CD8-positive, alpha-beta memory T cell (primary cell): ENCODE measurements at regions not wholly inside any gene's neighbourhood (a gene's known extent, or its start where the extent isn't known, plus 50 kb on each side); places are given as distances from the start of the nearest gene placed in this dataset.

Experiments used
- CTCF ChIA-PET: fragments of 350-600 bp; sonication (Branson Sonifier 250); formaldehyde crosslinking; loops from one replicate; lab custom pipeline; 2021; ENCODE audit warnings: antibody characterized with exemption; lab: Charles Lee
- POLR2A ChIA-PET: fragments of 350-600 bp; sonication (Branson Sonifier 250); formaldehyde crosslinking; loops from one replicate; lab custom pipeline; 2021; ENCODE audit warnings: antibody characterized with exemption; lab: Charles Lee
- DNase-seq, 5 donors: peaks; one replicate each; pipeline versions ENCODE4 v3.0.0 to v3.0.0-alpha.2; 2020 to 2022; ENCODE audit warnings: mixed read lengths in 1 of 5
- H3K27ac ChIP-seq: one replicate; pipeline ENCODE4 v1.7.0; 2013; ENCODE audit warnings: low read depth, mild to moderate bottlenecking, low read length, moderate library complexity
- H3K27me3 ChIP-seq: 2 replicates; pipeline ENCODE4 v1.7.0; 2013; ENCODE audit warnings: low read length, mild to moderate bottlenecking; ENCODE audit not compliant: insufficient read depth, poor library complexity, severe bottlenecking
- H3K36me3 ChIP-seq: 2 replicates; pipeline ENCODE4 v1.7.0; 2013; ENCODE audit warnings: mild to moderate bottlenecking, low read length, moderate library complexity; ENCODE audit not compliant: insufficient read depth
- H3K4me1 ChIP-seq: 2 replicates; pipeline ENCODE4 v1.7.0; 2013; ENCODE audit warnings: mild to moderate bottlenecking, low read length, moderate library complexity; ENCODE audit not compliant: insufficient read depth
- H3K4me3 ChIP-seq: 2 replicates; pipeline ENCODE4 v1.7.0; 2013; ENCODE audit warnings: mild to moderate bottlenecking, low read length
- H3K9me3 ChIP-seq: 2 replicates; pipeline ENCODE4 v1.7.0; 2013; ENCODE audit warnings: mild to moderate bottlenecking, low read length
- H3K27ac Mint-ChIP-seq, 8 donors: one replicate each; pipeline ENCODE4 v1.8.0; 2020 to 2021; ENCODE audit warnings: mixed read lengths in 8 of 8, mild to moderate bottlenecking in 6 of 8, inconsistent platforms in 3 of 8, moderate library complexity in 3 of 8
- H3K27me3 Mint-ChIP-seq, 2 donors: one replicate each; pipeline ENCODE4 v1.8.0; 2020 to 2021; ENCODE audit warnings: mixed read lengths in 2 of 2, mild to moderate bottlenecking in 1 of 2, moderate library complexity in 1 of 2
- H3K36me3 Mint-ChIP-seq, 3 donors: one replicate each; pipeline ENCODE4 v1.8.0; 2020 to 2021; ENCODE audit warnings: mixed read lengths in 3 of 3, inconsistent platforms in 1 of 3, mild to moderate bottlenecking in 1 of 3
- H3K4me1 Mint-ChIP-seq, 3 donors: one replicate each; pipeline ENCODE4 v1.8.0; 2020 to 2021; ENCODE audit warnings: mixed read lengths in 3 of 3, inconsistent platforms in 1 of 3, mild to moderate bottlenecking in 1 of 3
- H3K4me3 Mint-ChIP-seq, 7 donors: one replicate each; pipeline ENCODE4 v1.8.0; 2020 to 2021; ENCODE audit warnings: mixed read lengths in 7 of 7, mild to moderate bottlenecking in 6 of 7, moderate library complexity in 4 of 7, inconsistent platforms in 2 of 7
- H3K9me3 Mint-ChIP-seq, 5 donors: one replicate each; pipeline ENCODE4 v1.8.0; 2020 to 2022; ENCODE audit warnings: mixed read lengths in 5 of 5, mild to moderate bottlenecking in 3 of 5, moderate library complexity in 2 of 5, inconsistent platforms in 1 of 5

DNA sequence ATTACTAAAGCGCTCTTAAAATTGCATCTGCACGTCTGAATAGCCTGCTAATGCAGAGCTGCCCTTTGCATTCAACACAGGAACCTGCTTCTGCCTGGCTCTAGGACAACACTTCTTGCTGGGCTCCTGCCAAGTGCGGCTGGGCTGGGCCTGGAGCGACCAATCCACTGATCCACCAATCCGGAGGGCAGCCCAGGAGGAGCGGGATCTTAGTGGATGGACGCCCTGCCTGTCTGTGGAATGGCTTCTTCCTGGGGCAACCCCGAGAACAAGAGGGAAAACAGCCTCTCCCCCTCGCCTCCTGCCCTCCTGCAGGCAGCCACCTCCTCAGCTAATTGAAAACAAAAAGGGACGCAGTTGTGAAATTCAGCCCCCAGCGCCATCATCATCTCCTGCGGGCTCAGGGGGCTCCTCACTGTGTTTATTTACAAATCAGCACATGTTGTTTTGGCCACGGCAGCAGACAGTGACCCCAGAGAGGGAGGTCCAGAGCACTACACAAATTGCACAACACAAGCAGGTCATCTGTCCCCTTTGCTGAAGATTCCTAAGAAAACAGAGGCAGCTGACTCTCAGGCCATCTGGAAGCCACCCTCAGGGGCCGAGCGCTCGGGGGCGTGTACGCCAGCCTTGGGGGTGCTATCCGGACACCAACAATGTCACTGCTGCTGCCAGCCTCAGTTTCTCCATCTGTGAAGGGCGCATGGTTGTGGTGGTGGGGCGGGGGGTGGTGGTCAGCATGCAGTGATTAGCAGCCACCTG, 57.3 kb downstream of the GADD45G start:
- H3K4me1 ChIP-seq: no peaks in the 10 kb centered on the region
- Mint-ChIP-seq H3K36me3 (no peaks in the 10 kb centered on the region), H3K27ac (peak overlapping the region in 1 of 8 donors; percentile 72), H3K9me3 (no peaks in the 10 kb centered on the region), H3K4me1 (peaks cover 0 to 7% (median 0%) of the 10 kb centered on the region in 3 donors), H3K27me3 (peaks cover 5 to 25% of the 10 kb centered on the region in 2 donors), H3K4me3 (no peak overlapping the region)
- ChIA-PET POLR2A (no interaction called here), CTCF (no interaction called here)
- no peak for DNase-seq
- H3K36me3 ChIP-seq: no peaks in the 10 kb centered on the region
- H3K4me3 ChIP-seq: no peak overlapping the region
- H3K27ac ChIP-seq: no peak overlapping the region
- no peaks in the 10 kb centered on the region for H3K9me3 ChIP-seq
- no peaks in the 10 kb centered on the region for H3K27me3 ChIP-seq

GRCh38 chr9:89662718-89663613, 58.2 kb downstream of the GADD45G start:
- Histone ChIP-seq H3K9me3 (no peaks in the 10 kb centered on the region), H3K4me1 (no peaks in the 10 kb centered on the region), H3K27me3 (no peaks in the 10 kb centered on the region), H3K4me3 (no peak overlapping the region), H3K27ac (no peak overlapping the region), H3K36me3 (no peaks in the 10 kb centered on the region)
- ChIA-PET POLR2A (no interaction called here), CTCF (no interaction called here)
- Mint-ChIP-seq H3K27ac (no peak overlapping the region), H3K36me3 (no peaks in the 10 kb centered on the region), H3K27me3 (peaks cover 5 to 25% of the 10 kb centered on the region in 2 donors), H3K4me1 (no peaks in the 10 kb centered on the region), H3K9me3 (no peaks in the 10 kb centered on the region), H3K4me3 (no peak overlapping the region)
- no peak for DNase-seq

DNA sequence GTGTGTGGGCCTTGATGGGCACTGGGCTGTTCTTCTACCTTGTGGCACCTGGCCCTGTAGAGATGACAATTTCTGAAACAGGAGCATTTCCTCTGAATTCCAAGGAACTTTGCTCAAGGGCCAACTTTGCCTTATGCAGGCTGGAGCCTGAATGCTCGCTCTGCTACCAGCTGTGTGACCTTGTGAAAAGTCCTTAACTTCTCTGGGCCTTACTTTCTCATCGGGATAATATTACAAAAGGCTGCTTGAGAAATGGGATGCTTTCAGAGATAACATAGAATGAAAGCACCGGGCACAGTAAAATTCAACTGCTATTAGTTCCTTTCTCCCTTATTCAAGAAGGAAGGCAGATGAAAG, 58.8 kb downstream of the GADD45G start:
- H3K27me3 ChIP-seq: no peaks in the 10 kb centered on the region
- H3K9me3 Mint-ChIP-seq: no peaks in the 10 kb centered on the region
- H3K36me3 ChIP-seq: no peaks in the 10 kb centered on the region
- no peak overlapping the region for H3K4me3 Mint-ChIP-seq
- no peaks in the 10 kb centered on the region for H3K36me3 Mint-ChIP-seq
- H3K4me1 ChIP-seq: no peaks in the 10 kb centered on the region
- H3K27me3 Mint-ChIP-seq: peaks cover 5 to 25% of the 10 kb centered on the region in 2 donors
- ChIA-PET CTCF (no interaction called here), POLR2A (no interaction called here)
- no peak for DNase-seq
- no peak overlapping the region for H3K27ac ChIP-seq
- no peak overlapping the region for H3K27ac Mint-ChIP-seq
- no peaks in the 10 kb centered on the region for H3K9me3 ChIP-seq
- H3K4me3 ChIP-seq: no peak overlapping the region
- H3K4me1 Mint-ChIP-seq: no peaks in the 10 kb centered on the region

DNA sequence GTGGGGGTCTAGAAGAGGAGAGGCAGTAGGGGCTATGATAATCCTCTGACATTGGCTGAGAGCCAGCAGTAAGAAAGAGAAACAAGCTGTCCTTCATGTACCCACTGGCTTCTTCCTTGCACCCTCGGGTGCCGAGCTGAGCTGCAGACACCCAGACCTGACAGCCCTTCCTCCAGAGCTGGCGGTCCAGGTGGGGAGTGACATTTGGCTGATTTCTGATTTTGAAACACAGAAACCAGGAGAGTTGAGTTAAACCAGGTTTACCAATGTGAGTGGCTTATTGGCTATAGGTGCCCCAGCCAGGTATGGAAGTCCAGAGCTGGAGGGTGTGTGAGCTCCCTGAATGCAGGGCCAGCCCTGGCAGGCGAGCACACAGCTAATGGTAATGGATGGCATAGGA, 59.2 kb downstream of the GADD45G start:
- H3K4me3 Mint-ChIP-seq: no peak overlapping the region
- POLR2A ChIA-PET: no interaction called here

DNA sequence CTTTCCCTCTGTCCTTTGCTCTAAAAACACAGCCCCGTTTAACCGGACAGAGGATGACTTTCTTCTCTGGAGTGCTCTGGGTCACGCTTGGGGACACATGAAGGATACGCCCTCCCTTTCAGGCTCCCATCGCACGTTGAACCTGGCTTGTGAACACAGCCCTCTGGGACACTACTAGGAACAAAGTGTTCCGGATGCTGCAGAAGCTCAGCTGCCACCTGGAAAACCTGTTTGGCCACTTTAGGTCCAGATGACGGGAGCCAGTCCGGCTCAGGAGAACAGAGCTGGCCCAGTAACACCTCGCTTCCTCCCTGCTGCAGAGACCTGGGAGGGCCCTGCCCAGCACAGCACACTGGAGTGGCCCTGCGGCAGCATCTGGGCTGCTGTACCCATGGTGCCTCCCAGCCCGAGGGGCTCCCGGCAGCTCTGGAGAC, 60.1 kb downstream of the GADD45G start:
- Mint-ChIP-seq H3K9me3 (no peaks in the 10 kb centered on the region), H3K36me3 (no peaks in the 10 kb centered on the region), H3K4me1 (no peaks in the 10 kb centered on the region), H3K27ac (no peak overlapping the region), H3K27me3 (peaks cover 4 to 25% of the 10 kb centered on the region in 2 donors), H3K4me3 (no peak overlapping the region)
- no peaks in the 10 kb centered on the region for H3K36me3 ChIP-seq
- no peaks in the 10 kb centered on the region for H3K27me3 ChIP-seq
- H3K4me1 ChIP-seq: no peaks in the 10 kb centered on the region
- DNase-seq: no peak
- ChIA-PET CTCF (no interaction called here), POLR2A (no interaction called here)
- no peak overlapping the region for H3K27ac ChIP-seq
- no peaks in the 10 kb centered on the region for H3K9me3 ChIP-seq
- no peak overlapping the region for H3K4me3 ChIP-seq

More for the DNA sequence above, 59.2 kb downstream of the GADD45G start:
- Histone ChIP-seq H3K27me3 (no peaks in the 10 kb centered on the region), H3K36me3 (no peaks in the 10 kb centered on the region), H3K4me1 (no peaks in the 10 kb centered on the region), H3K9me3 (no peaks in the 10 kb centered on the region), H3K27ac (no peak overlapping the region), H3K4me3 (no peak overlapping the region)
- Mint-ChIP-seq H3K27me3 (peaks cover 4 to 25% of the 10 kb centered on the region in 2 donors), H3K27ac (no peak overlapping the region), H3K36me3 (no peaks in the 10 kb centered on the region), H3K9me3 (no peaks in the 10 kb centered on the region), H3K4me1 (no peaks in the 10 kb centered on the region)
- CTCF ChIA-PET: no interaction called here
- no peak for DNase-seq

DNA sequence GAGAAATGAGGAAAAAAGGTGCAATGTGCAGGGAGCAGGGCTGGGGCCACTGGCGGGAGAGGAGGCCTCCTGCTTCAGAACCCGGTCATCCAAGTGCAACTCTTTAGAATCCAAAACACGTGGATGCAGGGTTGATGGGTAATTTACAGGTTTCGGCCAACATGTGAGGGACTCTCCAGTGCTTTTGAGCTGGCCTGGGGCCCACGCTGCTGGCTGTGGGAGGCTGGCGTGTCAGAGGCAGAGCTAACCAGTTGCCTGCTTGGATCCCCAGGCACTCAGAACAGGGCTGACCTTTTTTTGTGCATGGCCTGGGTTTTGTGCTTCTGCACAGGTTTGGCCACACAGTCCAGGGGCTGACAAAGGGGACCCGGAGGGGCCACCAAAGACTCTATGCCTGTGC, 61.6 kb downstream of the GADD45G start:
- Mint-ChIP-seq H3K36me3 (no peaks in the 10 kb centered on the region), H3K4me1 (no peaks in the 10 kb centered on the region), H3K27me3 (peaks cover 1 to 21% of the 10 kb centered on the region in 2 donors), H3K27ac (no peak overlapping the region), H3K4me3 (no peak overlapping the region), H3K9me3 (peaks cover 0 to 2% (median 0%) of the 10 kb centered on the region in 5 donors)
- DNase-seq: no peak
- no peak overlapping the region for H3K4me3 ChIP-seq
- no peak overlapping the region for H3K27ac ChIP-seq
- H3K4me1 ChIP-seq: no peaks in the 10 kb centered on the region
- H3K9me3 ChIP-seq: no peaks in the 10 kb centered on the region
- H3K27me3 ChIP-seq: no peaks in the 10 kb centered on the region
- no peaks in the 10 kb centered on the region for H3K36me3 ChIP-seq
- ChIA-PET CTCF (no interaction called here), POLR2A (no interaction called here)

GRCh38 chr9:89666950-89667349, 62.1 kb downstream of the GADD45G start:
- Histone ChIP-seq H3K36me3 (no peaks in the 10 kb centered on the region), H3K27ac (no peak overlapping the region), H3K9me3 (no peaks in the 10 kb centered on the region), H3K4me3 (no peak overlapping the region), H3K4me1 (no peaks in the 10 kb centered on the region), H3K27me3 (no peaks in the 10 kb centered on the region)
- H3K27ac Mint-ChIP-seq: no peak overlapping the region
- H3K4me3 Mint-ChIP-seq: no peak overlapping the region
- POLR2A ChIA-PET: no interaction called here
- CTCF ChIA-PET: no interaction called here
- no peak for DNase-seq
- peaks cover 0 to 2% (median 0%) of the 10 kb centered on the region in 5 donors for H3K9me3 Mint-ChIP-seq
- no peaks in the 10 kb centered on the region for H3K4me1 Mint-ChIP-seq
- H3K27me3 Mint-ChIP-seq: peaks cover 1 to 19% of the 10 kb centered on the region in 2 donors
- H3K36me3 Mint-ChIP-seq: no peaks in the 10 kb centered on the region

- Histone ChIP-seq H3K4me3 (no peak overlapping the region), H3K9me3 (no peaks in the 10 kb centered on the region), H3K36me3 (no peaks in the 10 kb centered on the region), H3K4me1 (no peaks in the 10 kb centered on the region), H3K27ac (no peak overlapping the region), H3K27me3 (no peaks in the 10 kb centered on the region)
- H3K9me3 Mint-ChIP-seq: peaks cover 0 to 2% (median 0%) of the 10 kb centered on the region in 5 donors
- no peak overlapping the region for H3K4me3 Mint-ChIP-seq
- ChIA-PET POLR2A (no interaction called here), CTCF (no interaction called here)
- peaks cover 1 to 14% of the 10 kb centered on the region in 2 donors for H3K27me3 Mint-ChIP-seq
- no peak overlapping the region for H3K27ac Mint-ChIP-seq
- H3K36me3 Mint-ChIP-seq: no peaks in the 10 kb centered on the region
- no peak for DNase-seq
- no peaks in the 10 kb centered on the region for H3K4me1 Mint-ChIP-seq
Observed at GRCh38 chr9:89667726-89668125, 62.9 kb downstream of the GADD45G start.
